ENCODE measurements at regions not wholly inside any gene's neighbourhood (a gene's known extent, or its start where the extent isn't known, plus 50 kb on each side); places are given as distances from the start of the nearest gene placed in this dataset.

DNA sequence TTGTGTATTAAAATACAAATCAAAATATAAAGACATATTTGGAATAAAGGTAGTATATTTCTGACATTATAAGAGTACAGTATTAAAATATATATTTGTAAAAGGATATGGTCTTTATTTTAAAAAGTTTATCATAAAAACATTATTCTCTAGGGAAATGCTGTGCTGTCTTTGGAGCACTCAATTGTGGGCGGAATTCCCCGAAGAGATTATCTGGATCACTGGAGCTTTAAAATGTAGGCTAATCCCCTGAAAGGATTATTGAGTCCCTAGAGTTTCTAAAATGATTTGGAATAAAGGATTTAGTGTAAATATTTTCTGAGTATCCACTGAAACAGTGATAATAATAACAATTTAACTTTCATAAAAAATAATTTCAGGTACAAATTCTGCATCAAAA, 1239.4 kb downstream of the TECRL start:
- TF ChIP-seq RCOR1 (IDR thresholded peaks at IDR 0.05; ENCODE audit: insufficient replicate concordance, low read length): no peak
- TF ChIP-seq POLR2A (IDR thresholded peaks at IDR 0.05; ENCODE audit: low read depth, low read length): no peak
- TF ChIP-seq, protein P1, sequence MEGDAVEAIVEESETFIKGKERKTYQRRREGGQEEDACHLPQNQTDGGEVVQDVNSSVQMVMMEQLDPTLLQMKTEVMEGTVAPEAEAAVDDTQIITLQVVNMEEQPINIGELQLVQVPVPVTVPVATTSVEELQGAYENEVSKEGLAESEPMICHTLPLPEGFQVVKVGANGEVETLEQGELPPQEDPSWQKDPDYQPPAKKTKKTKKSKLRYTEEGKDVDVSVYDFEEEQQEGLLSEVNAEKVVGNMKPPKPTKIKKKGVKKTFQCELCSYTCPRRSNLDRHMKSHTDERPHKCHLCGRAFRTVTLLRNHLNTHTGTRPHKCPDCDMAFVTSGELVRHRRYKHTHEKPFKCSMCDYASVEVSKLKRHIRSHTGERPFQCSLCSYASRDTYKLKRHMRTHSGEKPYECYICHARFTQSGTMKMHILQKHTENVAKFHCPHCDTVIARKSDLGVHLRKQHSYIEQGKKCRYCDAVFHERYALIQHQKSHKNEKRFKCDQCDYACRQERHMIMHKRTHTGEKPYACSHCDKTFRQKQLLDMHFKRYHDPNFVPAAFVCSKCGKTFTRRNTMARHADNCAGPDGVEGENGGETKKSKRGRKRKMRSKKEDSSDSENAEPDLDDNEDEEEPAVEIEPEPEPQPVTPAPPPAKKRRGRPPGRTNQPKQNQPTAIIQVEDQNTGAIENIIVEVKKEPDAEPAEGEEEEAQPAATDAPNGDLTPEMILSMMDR (conservative IDR thresholded peaks at IDR 0.05; ENCODE audit: low read depth, low read length): no peak
- no peak for TF ChIP-seq ELK1 (IDR thresholded peaks at IDR 0.05; ENCODE audit: borderline replicate concordance, low read depth, low read length)
- no peak for TF ChIP-seq RAD21 (IDR thresholded peaks at IDR 0.05; ENCODE audit: low read length)
- no peak for TF ChIP-seq CHD1 (IDR thresholded peaks at IDR 0.05; ENCODE audit: low read depth, low read length)
- TF ChIP-seq BHLHE40 (IDR thresholded peaks at IDR 0.05; ENCODE audit: low read depth, low read length): no peak
- TF ChIP-seq, protein P2, sequence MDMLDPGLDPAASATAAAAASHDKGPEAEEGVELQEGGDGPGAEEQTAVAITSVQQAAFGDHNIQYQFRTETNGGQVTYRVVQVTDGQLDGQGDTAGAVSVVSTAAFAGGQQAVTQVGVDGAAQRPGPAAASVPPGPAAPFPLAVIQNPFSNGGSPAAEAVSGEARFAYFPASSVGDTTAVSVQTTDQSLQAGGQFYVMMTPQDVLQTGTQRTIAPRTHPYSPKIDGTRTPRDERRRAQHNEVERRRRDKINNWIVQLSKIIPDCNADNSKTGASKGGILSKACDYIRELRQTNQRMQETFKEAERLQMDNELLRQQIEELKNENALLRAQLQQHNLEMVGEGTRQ (IDR thresholded peaks at IDR 0.05; ENCODE audit: low read depth, low read length): no peak

All from IMR-90 (cell line).